GM19239 (cell line): ENCODE measurements at regions not wholly inside any gene's neighbourhood (a gene's known extent, or its start where the extent isn't known, plus 50 kb on each side); places are given as distances from the start of the nearest gene placed in this dataset.

ENCODE experiments used
- DNase-seq: peaks from one replicate; pipeline ENCODE4 v3.0.0; 2011; ENCODE audit warnings: low spot score; ENCODE audit not compliant: insufficient read length
- FAIRE-seq: peaks from 2 replicates; lab custom pipeline; 2011; peaks lifted over from hg19 to GRCh38; lab: Jason Lieb, UNC

DNA sequence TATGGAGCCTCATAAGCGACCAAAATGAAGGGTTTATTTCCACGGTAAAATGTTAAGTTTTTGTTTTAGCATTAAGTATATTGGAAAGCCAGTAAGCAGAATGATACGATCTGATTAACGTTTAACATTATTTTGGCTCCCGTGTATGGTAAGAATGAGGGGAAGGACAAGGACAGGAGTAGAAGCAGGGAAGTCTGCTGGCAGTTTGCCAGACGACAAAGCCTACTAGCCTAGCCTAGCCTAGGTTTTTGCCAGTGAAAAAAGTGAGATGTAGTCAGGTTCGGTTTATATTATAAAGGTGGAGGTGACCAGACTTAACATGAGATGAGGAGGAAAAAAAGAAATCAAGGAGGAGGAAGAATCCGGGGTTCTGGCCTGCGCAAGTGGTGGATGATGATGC lies 78.9 kb upstream of the ARHGAP32 start:
- no peak for FAIRE-seq
- DNase-seq, result no peak

- DNase-seq, result no peak
- FAIRE-seq, result no peak
These were observed 78.3 kb upstream of the ARHGAP32 start for GRCh38 chr11:129270446-129270845.

DNA sequence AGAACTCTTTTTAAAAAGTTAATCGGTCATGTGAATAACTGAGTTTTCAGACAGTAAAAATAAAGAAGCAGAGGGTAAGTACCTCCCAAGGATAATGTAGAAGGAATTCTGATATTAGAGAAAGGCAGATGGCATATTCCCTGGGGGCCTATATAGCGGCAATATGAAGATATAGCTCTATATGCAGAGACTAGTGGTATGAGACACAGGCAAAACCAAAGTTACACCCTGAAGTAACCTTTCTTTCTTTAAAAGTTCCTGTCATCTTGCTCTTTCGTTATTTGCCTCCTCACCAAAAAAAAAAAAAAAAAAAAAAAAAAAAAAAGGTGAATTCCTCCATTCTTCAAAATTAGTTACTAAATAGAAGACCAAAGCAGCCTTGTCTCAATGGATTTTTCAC lies 76.2 kb upstream of the ARHGAP32 start:
- FAIRE-seq, result no peak

GRCh38 chr11:129267716-129268115 lies 75.6 kb upstream of the ARHGAP32 start:
- FAIRE-seq (no peak), DNase-seq (no peak)

More for the DNA sequence above, 76.2 kb upstream of the ARHGAP32 start:
- no peak for DNase-seq

- no peak for FAIRE-seq
These were observed 74.4 kb upstream of the ARHGAP32 start for GRCh38 chr11:129266536-129266935.

DNA sequence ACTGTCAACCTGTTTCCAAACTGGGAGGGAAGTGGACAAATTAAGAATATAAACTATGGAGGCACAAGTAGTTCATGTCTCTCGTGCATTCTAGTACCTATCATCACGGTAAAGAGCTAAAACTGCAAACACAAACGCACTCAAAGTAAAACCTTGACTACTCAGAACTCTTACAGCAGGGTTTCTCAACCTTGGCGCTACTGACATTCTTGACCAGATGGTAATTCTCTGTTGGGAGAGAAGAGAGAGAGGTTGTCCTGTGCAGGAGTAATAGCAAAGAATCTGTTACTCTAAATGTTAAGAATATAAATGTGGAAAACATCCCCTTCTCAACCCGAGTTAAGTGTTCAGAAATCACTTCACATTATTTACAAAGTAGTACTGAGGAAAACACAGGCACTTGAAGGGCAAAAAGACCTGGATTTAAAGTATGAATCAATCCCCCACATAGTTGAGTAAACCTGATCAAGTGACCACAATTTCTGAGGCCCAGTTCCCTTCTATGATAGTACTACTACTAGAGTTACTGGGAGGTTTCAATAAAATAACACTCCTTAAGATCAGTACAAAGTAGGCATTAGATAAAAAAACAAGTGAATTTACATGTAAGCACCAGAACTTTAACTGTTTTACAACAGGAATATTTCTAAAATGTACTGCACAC lies 73.1 kb upstream of the ARHGAP32 start:
- DNase-seq, result no peak

More at GRCh38 chr11:129266536-129266935, 74.4 kb upstream of the ARHGAP32 start:
- no peak for DNase-seq

GRCh38 chr11:129264114-129264513 lies 72.0 kb upstream of the ARHGAP32 start:
- FAIRE-seq (no peak), DNase-seq (no peak)

More for the DNA sequence above, 73.1 kb upstream of the ARHGAP32 start:
- FAIRE-seq, result no peak

DNA sequence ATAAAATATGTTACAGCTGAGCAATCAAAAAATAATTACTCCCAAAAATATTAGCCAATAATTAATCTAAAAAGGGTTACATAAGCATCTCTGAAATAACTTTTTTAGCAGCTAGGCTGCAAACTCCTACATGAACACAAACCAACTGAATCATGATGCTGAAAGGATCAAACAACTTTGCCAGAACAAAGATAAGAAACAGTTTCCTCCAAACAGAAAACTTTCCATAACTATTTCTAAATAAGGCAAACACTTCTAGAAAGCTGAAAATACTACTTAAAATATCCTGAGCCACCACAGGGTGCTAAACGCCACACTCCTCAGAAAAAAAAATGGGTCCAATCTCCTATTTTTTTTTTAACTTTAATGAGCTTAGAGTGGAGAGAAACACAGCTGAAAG lies 68.6 kb upstream of the ARHGAP32 start:
- FAIRE-seq (no peak), DNase-seq (no peak)

DNA sequence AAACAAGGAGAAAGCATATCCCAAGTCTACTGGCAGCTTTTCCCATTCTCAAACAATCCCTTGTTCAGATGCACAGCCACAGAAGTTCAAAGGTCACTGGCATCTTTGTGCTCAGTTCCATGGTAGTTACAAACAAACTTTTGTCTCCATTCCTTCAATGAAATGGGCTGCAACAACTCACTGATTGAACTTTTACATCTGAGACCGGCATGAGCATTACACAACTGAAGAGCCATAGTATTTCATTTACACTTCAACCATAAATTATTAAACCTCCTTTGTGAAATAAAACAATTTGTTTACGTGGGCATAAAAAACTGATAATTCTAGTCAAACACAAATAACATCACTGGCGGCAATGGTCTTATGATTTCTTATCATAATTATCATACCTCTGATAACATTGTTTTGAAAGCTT lies 67.8 kb upstream of the ARHGAP32 start:
- FAIRE-seq, result no peak
- DNase-seq, result no peak

DNA sequence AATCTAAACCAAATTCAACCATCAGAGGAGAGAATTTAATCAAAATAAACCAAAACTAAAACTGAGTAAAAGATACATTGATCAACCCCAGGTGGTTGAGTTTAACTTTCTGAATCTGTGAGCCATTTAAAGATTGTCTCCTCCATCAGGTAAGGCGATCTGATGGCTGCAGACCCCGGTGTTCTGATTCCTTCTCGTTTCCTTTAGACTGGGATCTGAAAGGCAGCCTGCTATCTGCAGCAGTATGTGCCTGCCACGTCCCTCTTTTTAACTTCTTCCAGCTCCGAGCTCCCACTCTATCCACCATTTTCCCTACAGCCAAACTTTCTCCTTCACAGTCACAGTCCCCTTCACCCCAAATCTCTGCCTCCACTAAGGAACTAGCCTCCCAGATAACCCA lies 66.1 kb upstream of the ARHGAP32 start:
- DNase-seq (no peak), FAIRE-seq (no peak)

GRCh38 chr11:129257512-129257911 lies 65.4 kb upstream of the ARHGAP32 start:
- no peak for DNase-seq
- no peak for FAIRE-seq

DNA sequence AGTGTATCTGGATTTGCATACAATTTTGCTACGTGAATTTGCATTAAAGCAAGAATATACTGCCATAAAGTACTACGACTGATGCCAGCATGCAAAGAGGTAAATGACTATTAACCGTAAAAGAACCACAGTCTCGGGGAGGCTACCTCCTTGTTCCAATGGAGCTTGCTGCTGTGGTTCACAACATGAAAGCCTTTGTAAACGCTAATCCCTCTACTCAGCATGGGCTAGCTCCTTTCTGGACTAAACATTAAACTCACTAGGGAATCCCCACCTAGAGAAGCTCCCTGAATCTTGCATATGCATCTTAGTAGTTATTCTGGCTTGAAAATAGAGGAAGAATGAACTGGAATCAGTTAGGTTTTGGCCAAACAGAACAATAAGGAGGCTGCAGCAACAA lies 60.5 kb upstream of the ARHGAP32 start:
- FAIRE-seq, result no peak
- DNase-seq, result no peak

DNA sequence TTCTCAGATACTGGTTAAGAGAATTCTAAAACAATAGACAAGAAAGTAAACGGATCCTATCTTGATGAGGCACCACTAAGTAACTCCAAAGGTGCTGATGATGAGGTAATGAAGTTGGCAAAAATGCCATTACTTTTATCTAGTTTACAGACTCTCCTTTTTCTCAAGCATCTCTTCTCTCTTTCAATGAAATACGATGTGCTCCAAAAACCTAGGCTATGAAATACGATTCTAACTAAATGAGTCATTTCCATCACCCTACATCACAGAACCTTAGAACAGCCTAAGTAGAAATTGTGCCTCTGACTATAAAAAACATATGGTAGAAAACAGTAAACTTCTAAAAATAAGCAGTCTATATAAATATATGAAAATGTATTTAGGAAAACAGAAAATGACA lies 58.9 kb upstream of the ARHGAP32 start:
- no peak for DNase-seq

DNA sequence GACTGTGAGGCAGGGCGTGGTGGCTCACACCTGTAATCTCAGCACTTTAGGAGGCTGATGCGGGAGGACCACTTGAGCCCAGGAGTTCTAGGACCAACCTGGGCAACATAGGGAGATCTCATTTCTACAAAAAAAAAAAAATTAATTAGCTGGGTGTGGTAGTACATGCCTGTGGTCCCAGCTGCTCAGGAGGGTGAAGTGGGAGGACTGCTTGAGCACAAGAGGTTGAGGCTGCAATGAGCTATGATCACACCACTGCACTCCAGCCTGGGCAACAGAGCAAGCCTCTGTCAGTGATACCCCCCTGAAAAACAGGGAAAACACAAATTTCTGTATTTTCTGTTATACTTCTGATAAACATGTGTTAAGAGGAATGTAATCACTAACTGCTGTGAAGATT lies 57.8 kb upstream of the ARHGAP32 start:
- FAIRE-seq (no peak), DNase-seq (no peak)

More for the DNA sequence above, 58.9 kb upstream of the ARHGAP32 start:
- FAIRE-seq, result no peak

GRCh38 chr11:129249351-129249750 lies 57.2 kb upstream of the ARHGAP32 start:
- no peak for FAIRE-seq
- DNase-seq, result no peak

DNA sequence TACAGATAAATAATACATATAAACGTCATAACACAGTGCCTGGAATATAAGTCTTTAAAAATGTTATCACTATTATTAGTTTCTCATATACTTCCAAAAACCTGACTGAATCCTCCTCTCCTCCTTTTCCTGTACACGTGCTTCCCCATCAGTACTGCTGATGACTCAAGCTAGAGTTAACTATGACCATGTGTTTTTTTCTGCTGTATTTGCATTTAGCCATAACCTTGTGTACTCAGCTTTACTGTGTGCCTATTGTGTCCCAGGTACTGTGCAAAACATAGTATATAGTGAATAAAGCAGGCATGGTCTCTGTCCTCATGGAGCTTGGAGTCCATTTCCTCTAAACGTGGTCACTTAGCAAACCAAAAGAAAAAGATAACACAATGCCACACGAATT lies 56.5 kb upstream of the ARHGAP32 start:
- FAIRE-seq (no peak), DNase-seq (no peak)

- FAIRE-seq, result no peak
- DNase-seq, result no peak
These were observed 55.0 kb upstream of the ARHGAP32 start for GRCh38 chr11:129247135-129247534.

DNA sequence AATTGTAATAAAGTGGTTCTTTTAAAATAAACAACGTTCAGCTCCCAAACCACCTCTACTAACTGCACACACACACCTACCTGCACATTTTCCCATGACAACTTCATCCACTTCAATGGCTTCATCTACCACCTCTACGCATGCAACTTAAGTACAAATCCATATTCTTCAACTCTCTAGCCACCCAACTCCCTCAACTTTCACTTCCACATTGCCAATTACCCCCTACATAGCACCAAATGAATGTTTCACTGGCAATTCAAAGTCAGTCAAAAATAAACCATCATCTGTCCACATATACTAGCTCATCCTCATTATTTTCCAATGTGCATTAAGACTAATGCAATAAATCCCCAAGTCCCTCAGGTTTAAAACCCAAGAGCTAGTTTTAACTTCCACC lies 50.7 kb upstream of the ARHGAP32 start:
- FAIRE-seq (no peak), DNase-seq (no peak)
